Mucosa of descending colon (tissue), 3 donors: ENCODE measurements at regions not wholly inside any gene's neighbourhood (a gene's known extent, or its start where the extent isn't known, plus 50 kb on each side); places are given as distances from the start of the nearest gene placed in this dataset.

Experiments
- ATAC-seq: fragments of 200-7000 bp; cut with Tn5 transposase; one replicate; pipeline ENCODE4 v1.9.1; 2020; ENCODE audit warnings: mild to moderate bottlenecking, moderate library complexity
- DNase-seq, 3 donors: peaks; one replicate each; pipeline ENCODE4 v3.0.0-alpha.2; 2020
- H3K36me3 ChIP-seq: fragments of 200-600 bp; one replicate; pipeline ENCODE4 v1.8.0; 2021; ENCODE audit warnings: low read depth, mild to moderate bottlenecking
- H3K4me1 ChIP-seq: fragments of 200-600 bp; one replicate; pipeline ENCODE4 v1.8.0; 2021; ENCODE audit warnings: low read depth, mild to moderate bottlenecking
- H3K4me3 ChIP-seq: fragments of 200-600 bp; one replicate; pipeline ENCODE4 v1.8.0; 2021; ENCODE audit warnings: mild to moderate bottlenecking
- H3K9me3 ChIP-seq: fragments of 200-600 bp; one replicate; pipeline ENCODE4 v1.8.0; 2021; ENCODE audit warnings: mild to moderate bottlenecking
- CTCF ChIP-seq: fragments of 200-600 bp; IDR thresholded peaks from one replicate; pipeline ENCODE4 v1.8.0; 2022; ENCODE audit warnings: antibody characterized with exemption, mild to moderate bottlenecking
- intact Hi-C, 2 donors: fragments of 100-400 bp; cut with DNase I in 1 of 2; cut with micrococcal nuclease in 1 of 2; formaldehyde crosslinking; loops; one replicate each; pipeline versions ENCODE4 v1.11.0 to v1.11.1; 2022; cut with DNase I, micrococcal nuclease
- donor health status: DM: no; HTN: no; CAD: no; lungs with moderate emphysema.
- donor health status: DM: no; HTN: no; CAD: no.
- donor health status: DM: no; HTN: yes; CAD: no.

- DNase-seq, result no peak
- intact Hi-C loops, result no loop called here
- Histone ChIP-seq H3K9me3 (no peaks in the 10 kb centered on the region), H3K4me1 (no peaks in the 10 kb centered on the region), H3K4me3 (no peak overlapping the region), H3K36me3 (no peaks in the 10 kb centered on the region)
- no peak for TF ChIP-seq CTCF
- no peak for ATAC-seq
Observed at GRCh38 chr18:26729449-26729848, 136.1 kb downstream of the AQP4 start.

- intact Hi-C loops, result no loop called here
- no peak for DNase-seq
- Histone ChIP-seq H3K4me3 (no peak overlapping the region), H3K9me3 (no peaks in the 10 kb centered on the region), H3K36me3 (no peaks in the 10 kb centered on the region), H3K4me1 (no peaks in the 10 kb centered on the region)
- no peak for TF ChIP-seq CTCF
- no peak for ATAC-seq
Observed at GRCh38 chr18:26729008-26729407, 136.5 kb downstream of the AQP4 start.

GRCh38 chr18:26723981-26724380 is 141.5 kb downstream of the AQP4 start:
- TF ChIP-seq CTCF, result no peak
- H3K4me1 ChIP-seq, result no peaks in the 10 kb centered on the region
- ATAC-seq (no peak), DNase-seq (no peak)
- no peaks in the 10 kb centered on the region for H3K9me3 ChIP-seq
- no peak overlapping the region for H3K4me3 ChIP-seq
- intact Hi-C loops, result no loop called here
- H3K36me3 ChIP-seq, result no peaks in the 10 kb centered on the region

DNA sequence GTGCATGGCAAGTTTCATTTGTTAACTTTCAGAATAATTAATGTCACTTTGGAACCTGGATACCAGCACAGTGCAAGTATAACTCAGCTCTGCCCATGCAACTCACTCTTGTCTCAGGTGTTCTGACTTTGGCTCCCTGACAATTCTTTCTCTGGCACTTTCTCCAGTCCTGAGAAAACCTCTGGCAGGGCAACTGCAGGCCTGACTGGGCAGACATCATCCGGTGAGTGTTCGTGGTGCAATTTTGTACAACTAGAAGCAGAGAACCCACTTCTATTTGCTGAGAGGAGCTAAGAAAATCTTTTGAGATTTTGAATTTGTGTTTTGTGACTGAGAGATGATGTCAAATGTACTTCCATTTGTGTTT is 143.0 kb downstream of the AQP4 start:
- no peak overlapping the region for H3K4me3 ChIP-seq
- no peaks in the 10 kb centered on the region for H3K9me3 ChIP-seq
- H3K36me3 ChIP-seq, result no peaks in the 10 kb centered on the region
- intact Hi-C loops, result no loop called here
- no peaks in the 10 kb centered on the region for H3K4me1 ChIP-seq
- ATAC-seq, result no peak
- TF ChIP-seq CTCF, result no peak
- no peak for DNase-seq

- Histone ChIP-seq H3K9me3 (no peaks in the 10 kb centered on the region), H3K36me3 (no peaks in the 10 kb centered on the region), H3K4me3 (no peak overlapping the region), H3K4me1 (no peaks in the 10 kb centered on the region)
- TF ChIP-seq CTCF, result no peak
- no peak for ATAC-seq
- no peak for DNase-seq
- intact Hi-C loops, result no loop called here
Observed at GRCh38 chr18:26721854-26722564, 143.5 kb downstream of the AQP4 start.

- ATAC-seq, result no peak
- H3K4me3 ChIP-seq, result no peak overlapping the region
- no peaks in the 10 kb centered on the region for H3K9me3 ChIP-seq
- intact Hi-C loops, result no loop called here
- no peaks in the 10 kb centered on the region for H3K4me1 ChIP-seq
- no peaks in the 10 kb centered on the region for H3K36me3 ChIP-seq
- no peak for DNase-seq
- no peak for TF ChIP-seq CTCF
Observed at GRCh38 chr18:26719896-26720295, 145.6 kb downstream of the AQP4 start.
